HEK293T (cell line): ENCODE measurements at regions not wholly inside any gene's neighbourhood (a gene's known extent, or its start where the extent isn't known, plus 50 kb on each side); places are given as distances from the start of the nearest gene placed in this dataset.

Source experiments
- CTCF ChIA-PET: fragments of 350-600 bp; formaldehyde crosslinking; extraction: SDS; loops from one replicate; lab custom pipeline; 2021; ENCODE audit warnings: antibody characterized with exemption, inconsistent platforms; lab: Yijun Ruan, JAX
- POLR2A ChIA-PET: fragments of 350-600 bp; formaldehyde crosslinking; extraction: SDS; loops from one replicate; lab custom pipeline; 2020; ENCODE audit warnings: antibody characterized with exemption, inconsistent platforms; lab: Yijun Ruan, JAX
- DNase-seq: peaks from one replicate; pipeline ENCODE4 v3.0.0; 2012; ENCODE audit warnings: mixed read lengths; ENCODE audit errors: extremely low spot score
- ARNT ChIP-seq: fragments of 450-650 bp; IDR thresholded peaks from 2 replicates; pipeline ENCODE4 v1.6.1; 2017; ENCODE audit warnings: mild to moderate bottlenecking
- BHLHE40 ChIP-seq: fragments of 450-650 bp; IDR thresholded peaks from 2 replicates; pipeline ENCODE4 v1.6.1; 2016; ENCODE audit warnings: mild to moderate bottlenecking, moderate library complexity, borderline replicate concordance
- CTBP1 ChIP-seq: fragments of 450-650 bp; IDR thresholded peaks from 2 replicates; pipeline ENCODE4 v1.6.1; 2016; ENCODE audit warnings: borderline replicate concordance
- ELF4 ChIP-seq: fragments of 450-650 bp; IDR thresholded peaks from 2 replicates; pipeline ENCODE4 v1.6.1; 2017; ENCODE audit warnings: antibody characterized with exemption
- FOXA1 ChIP-seq: fragments of 450-650 bp; IDR thresholded peaks from 2 replicates; pipeline ENCODE4 v1.6.1; 2016; ENCODE audit warnings: mild to moderate bottlenecking
- FOXK2 ChIP-seq: fragments of 450-650 bp; IDR thresholded peaks from 2 replicates; pipeline ENCODE4 v1.6.1; 2016; ENCODE audit warnings: mild to moderate bottlenecking
- FOXM1 ChIP-seq: fragments of 450-650 bp; IDR thresholded peaks from 2 replicates; pipeline ENCODE4 v1.6.1; 2017; ENCODE audit warnings: mild to moderate bottlenecking, borderline replicate concordance
- HDGF ChIP-seq: fragments of 450-650 bp; IDR thresholded peaks from 2 replicates; pipeline ENCODE4 v1.6.1; 2017; ENCODE audit warnings: antibody characterized with exemption, borderline replicate concordance
- L3MBTL2 ChIP-seq: fragments of 450-650 bp; conservative IDR thresholded peaks from 2 replicates; pipeline ENCODE4 v1.6.1; 2016; ENCODE audit warnings: mild to moderate bottlenecking
- LEF1 ChIP-seq: fragments of 450-650 bp; IDR thresholded peaks from 2 replicates; pipeline ENCODE4 v1.6.1; 2017; ENCODE audit warnings: mild to moderate bottlenecking, borderline replicate concordance
- NFRKB ChIP-seq: fragments of 450-650 bp; IDR thresholded peaks from 2 replicates; pipeline ENCODE4 v1.6.1; 2016; ENCODE audit warnings: mild to moderate bottlenecking, moderate library complexity
- SP1 ChIP-seq: fragments of 450-650 bp; IDR thresholded peaks from 2 replicates; pipeline ENCODE4 v1.6.1; 2017
- SUZ12 ChIP-seq: fragments of 450-650 bp; IDR thresholded peaks from 2 replicates; pipeline ENCODE4 v1.6.1; 2016; ENCODE audit warnings: mild to moderate bottlenecking
- TARDBP ChIP-seq: fragments of 450-650 bp; IDR thresholded peaks from 2 replicates; pipeline ENCODE4 v1.6.1; 2016
- ZNF384 ChIP-seq: fragments of 450-650 bp; IDR thresholded peaks from 2 replicates; pipeline ENCODE4 v1.6.1; 2016
- TF ChIP-seq, protein P1 (sequence below): fragments of 450-650 bp; IDR thresholded peaks from 2 replicates; pipeline ENCODE4 v1.6.1; 2016

GRCh38 chr10:117900280-117900679 is 146.5 kb downstream of the RAB11FIP2 start:
- POLR2A ChIA-PET, result no interaction called here
- TF ChIP-seq SUZ12, result no peak
- TF ChIP-seq ARNT, result no peak
- TF ChIP-seq LEF1, result no peak
- TF ChIP-seq, protein P1, sequence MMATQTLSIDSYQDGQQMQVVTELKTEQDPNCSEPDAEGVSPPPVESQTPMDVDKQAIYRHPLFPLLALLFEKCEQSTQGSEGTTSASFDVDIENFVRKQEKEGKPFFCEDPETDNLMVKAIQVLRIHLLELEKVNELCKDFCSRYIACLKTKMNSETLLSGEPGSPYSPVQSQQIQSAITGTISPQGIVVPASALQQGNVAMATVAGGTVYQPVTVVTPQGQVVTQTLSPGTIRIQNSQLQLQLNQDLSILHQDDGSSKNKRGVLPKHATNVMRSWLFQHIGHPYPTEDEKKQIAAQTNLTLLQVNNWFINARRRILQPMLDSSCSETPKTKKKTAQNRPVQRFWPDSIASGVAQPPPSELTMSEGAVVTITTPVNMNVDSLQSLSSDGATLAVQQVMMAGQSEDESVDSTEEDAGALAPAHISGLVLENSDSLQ, result no peak
- TF ChIP-seq CTBP1, result no peak
- TF ChIP-seq NFRKB, result no peak
- TF ChIP-seq ZNF384, result no peak
- DNase-seq, result no peak
- CTCF ChIA-PET, result no interaction called here

GRCh38 chr10:117903854-117904253 is 142.9 kb downstream of the RAB11FIP2 start:
- TF ChIP-seq FOXK2 (no peak), CTBP1 (no peak), NFRKB (no peak)
- TF ChIP-seq, protein P1, result no peak
- CTCF ChIA-PET, result interaction anchor here (0.7 kb wide), 1 partner anchor 171 kb away, joined by 9 read pairs; no protein-coding TSS in a partner anchor
- POLR2A ChIA-PET, result no interaction called here
- DNase-seq, result no peak

- POLR2A ChIA-PET, result no interaction called here
- TF ChIP-seq LEF1, result no peak
- no peak for TF ChIP-seq HDGF
- no peak for TF ChIP-seq ARNT
- no peak for TF ChIP-seq L3MBTL2
- TF ChIP-seq NFRKB, result no peak
- TF ChIP-seq SUZ12, result no peak
- no peak for TF ChIP-seq CTBP1
- no peak for TF ChIP-seq ZNF384
- TF ChIP-seq FOXA1, result no peak
- TF ChIP-seq TARDBP, result no peak
- TF ChIP-seq FOXK2, result no peak
- TF ChIP-seq ELF4, result no peak
- TF ChIP-seq, protein P1, result no peak
- TF ChIP-seq SP1, result no peak
- TF ChIP-seq BHLHE40, result no peak
- no peak for TF ChIP-seq FOXM1
- no peak for DNase-seq
Observed at GRCh38 chr10:117905404-117905803, 141.3 kb downstream of the RAB11FIP2 start.

DNA sequence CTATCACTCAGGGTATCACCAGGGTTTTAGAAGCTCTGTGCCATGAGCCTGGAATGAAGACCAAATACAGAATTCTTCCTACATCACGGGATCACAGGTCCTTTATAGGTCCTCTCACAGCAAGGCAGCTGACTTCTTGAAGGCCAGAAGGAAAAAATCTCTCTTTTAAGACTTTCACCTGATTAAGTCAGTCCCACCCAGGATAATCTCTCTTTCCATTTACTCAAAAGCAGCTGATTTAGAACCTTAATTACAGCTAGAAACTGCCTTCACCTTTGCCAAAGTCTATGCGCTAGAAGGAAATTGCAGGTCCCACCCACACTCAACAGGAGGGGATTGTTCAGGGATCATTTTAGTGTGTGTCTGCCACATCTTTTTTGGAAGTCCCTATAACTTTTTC is 135.1 kb downstream of the RAB11FIP2 start:
- POLR2A ChIA-PET, result no interaction called here
- DNase-seq, result no peak
- CTCF ChIA-PET, result no interaction called here
- TF ChIP-seq SUZ12, result no peak

More at GRCh38 chr10:117905404-117905803, 141.3 kb downstream of the RAB11FIP2 start:
- CTCF ChIA-PET, result no interaction called here

DNA sequence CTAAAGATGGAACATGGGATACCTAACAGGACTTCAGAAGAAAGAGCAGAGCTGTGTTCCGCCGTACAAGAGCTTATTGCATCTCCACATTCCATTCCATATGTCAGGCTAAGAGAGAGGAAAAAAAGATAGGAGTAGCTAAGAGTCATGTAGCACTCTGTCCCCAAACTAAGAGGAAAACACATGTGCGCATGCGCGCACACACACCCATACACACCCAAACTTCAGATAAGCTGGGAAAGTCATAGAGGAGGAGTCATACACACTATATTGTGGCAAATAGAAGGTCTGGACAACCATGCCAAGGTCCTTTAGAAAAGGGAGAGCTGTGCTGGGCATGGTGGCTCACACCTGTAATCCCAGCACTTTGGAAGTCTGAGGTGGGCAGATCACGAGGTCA is 132.4 kb downstream of the RAB11FIP2 start:
- TF ChIP-seq FOXM1, result no peak
- no peak for TF ChIP-seq SUZ12
- no peak for TF ChIP-seq ELF4
- TF ChIP-seq CTBP1, result no peak
- TF ChIP-seq BHLHE40, result no peak
- DNase-seq, result no peak
- POLR2A ChIA-PET, result no interaction called here
- CTCF ChIA-PET, result no interaction called here

DNA sequence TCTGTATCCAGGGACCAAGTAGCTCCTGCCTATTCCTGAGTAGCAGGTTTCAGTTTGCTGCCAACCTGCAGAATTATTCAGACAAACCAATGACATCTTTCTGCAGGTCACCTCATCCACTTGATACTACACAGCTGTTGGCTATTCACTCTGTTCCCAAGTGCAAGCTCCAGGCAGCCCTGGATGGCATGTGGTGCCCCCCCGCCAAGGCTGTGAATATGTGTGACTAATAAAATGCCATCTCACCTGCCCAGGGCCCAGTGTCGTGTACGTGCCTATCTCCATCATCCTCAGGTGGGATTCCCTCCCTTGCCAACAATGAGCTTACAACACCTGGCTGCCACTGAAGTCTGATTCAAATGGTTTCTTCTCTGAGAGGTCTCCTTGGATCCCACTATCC is 125.8 kb downstream of the RAB11FIP2 start:
- DNase-seq, result no peak
- CTCF ChIA-PET, result no interaction called here
- POLR2A ChIA-PET, result no interaction called here
- TF ChIP-seq, protein P1, result no peak
- TF ChIP-seq SUZ12 (no peak), HDGF (no peak), ELF4 (no peak), FOXM1 (no peak), ZNF384 (no peak), FOXK2 (no peak), NFRKB (no peak), L3MBTL2 (no peak), CTBP1 (no peak), TARDBP (no peak), BHLHE40 (no peak), LEF1 (no peak)
